Transverse colon (tissue), 4 donors: ENCODE measurements at regions not wholly inside any gene's neighbourhood (a gene's known extent, or its start where the extent isn't known, plus 50 kb on each side); places are given as distances from the start of the nearest gene placed in this dataset.

Experiments
- CTCF ChIP-seq, 5 experiments: fragments of 200-600 bp in 3 of 5; fragments of 450-650 bp in 2 of 5; sonication (generic) in 3 of 5; IDR thresholded peaks; 1 replicate in 2 of 5; 2 replicates in 3 of 5; pipeline ENCODE4 v1.5.1; 2016 to 2017; ENCODE audit warnings: antibody characterized with exemption in 5 of 5, inconsistent platforms in 3 of 5, mild to moderate bottlenecking in 2 of 5, moderate library complexity in 1 of 5
- POLR2A ChIP-seq: fragments of 450-650 bp; IDR thresholded peaks from one replicate; pipeline ENCODE4 v1.6.1; 2016; ENCODE audit warnings: antibody characterized with exemption, mild to moderate bottlenecking, moderate library complexity
- POLR2AphosphoS5 ChIP-seq, 3 donors: sonication (generic); formaldehyde crosslinking; IDR thresholded peaks; one replicate each; pipeline ENCODE4 v1.6.1; 2016; ENCODE audit warnings: antibody characterized with exemption in 3 of 3

DNA sequence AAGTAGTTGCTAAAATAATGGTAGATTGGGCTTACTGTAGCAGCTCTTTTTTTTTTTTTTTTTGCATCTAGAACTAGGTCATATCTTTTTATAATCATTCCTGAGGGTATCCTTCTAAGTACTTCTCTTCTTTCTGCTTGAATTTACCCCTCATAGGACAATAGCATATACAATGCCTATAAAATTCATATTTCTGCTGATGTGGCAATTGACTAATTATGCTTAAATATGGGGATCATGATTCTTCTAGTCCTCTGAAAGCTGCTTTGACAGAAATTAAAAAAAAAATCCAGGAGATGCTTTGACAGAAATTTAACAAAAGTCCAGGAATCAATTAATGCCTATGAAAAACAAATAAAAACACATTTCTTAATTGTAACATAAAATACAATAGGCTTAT lies 358.4 kb downstream of the CCDC85A start:
- TF ChIP-seq CTCF (IDR thresholded peaks at IDR 0.05), result no peak
- no peak for TF ChIP-seq POLR2A
- TF ChIP-seq POLR2AphosphoS5 (IDR thresholded peaks at IDR 0.05), result no peak
